ENCODE measurements at regions not wholly inside any gene's neighbourhood (a gene's known extent, or its start where the extent isn't known, plus 50 kb on each side); places are given as distances from the start of the nearest gene placed in this dataset.

DNA sequence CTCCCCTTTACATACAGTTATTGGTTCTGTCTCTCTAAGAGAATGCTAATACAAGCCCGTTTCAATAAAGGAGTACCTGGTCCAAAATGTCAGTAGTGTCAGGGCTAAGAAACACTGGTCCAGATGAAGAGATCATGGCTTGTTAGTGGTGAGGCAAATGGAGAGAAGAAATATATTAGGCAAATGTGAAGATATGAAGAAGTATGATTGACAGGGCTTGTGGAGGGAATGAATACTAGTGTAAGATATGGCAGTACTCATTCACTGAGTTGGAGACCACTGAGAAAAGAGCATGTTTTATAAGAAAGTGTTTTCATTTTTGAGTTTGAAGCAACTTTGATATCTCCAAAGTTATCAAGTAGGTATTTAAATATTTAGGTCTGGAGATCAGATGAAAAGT lies 290.5 kb upstream of the MEF2C start:
- TF ChIP-seq EZH2 (IDR thresholded peaks at IDR 0.05; ENCODE audit: borderline replicate concordance, insufficient read depth, low read length, poor library complexity, severe bottlenecking) = no peak
- no peak for TF ChIP-seq CTCF (IDR thresholded peaks at IDR 0.05; ENCODE audit: poor library complexity, severe bottlenecking)
- no peak for TF ChIP-seq MXI1 (conservative IDR thresholded peaks at IDR 0.05; ENCODE audit: poor library complexity, severe bottlenecking)
- TF ChIP-seq POLR2AphosphoS5 (IDR thresholded peaks at IDR 0.05) = no peak
- no peak for TF ChIP-seq REST (IDR thresholded peaks at IDR 0.05; ENCODE audit: borderline replicate concordance)
- no peak for TF ChIP-seq EP300 (conservative IDR thresholded peaks at IDR 0.05; ENCODE audit: poor library complexity, severe bottlenecking)

All from neural cell (in vitro differentiated cells).